WTC11 (cell line): ENCODE measurements at regions not wholly inside any gene's neighbourhood (a gene's known extent, or its start where the extent isn't known, plus 50 kb on each side); places are given as distances from the start of the nearest gene placed in this dataset.

ENCODE experiments used
- ATAC-seq: fragments of 200-7000 bp; cut with Tn5 transposase; 2 replicates; pipeline ENCODE4 v1.10.0; 2021; ENCODE audit warnings: mild to moderate bottlenecking, moderate library complexity
- CTCF ChIA-PET: fragments of 300-600 bp; sonication (Branson Sonifier 250); formaldehyde crosslinking; loops from one replicate; lab custom pipeline; 2021; ENCODE audit warnings: antibody characterized with exemption; lab: Charles Lee
- POLR2A ChIA-PET: fragments of 350-600 bp; sonication (Branson Sonifier 250); formaldehyde crosslinking; loops from one replicate; lab custom pipeline; 2021; ENCODE audit warnings: antibody characterized with exemption; lab: Charles Lee
- DNase-seq: peaks from one replicate; pipeline ENCODE4 v3.0.0; 2021; ENCODE audit warnings: low spot score
- H3K27ac Mint-ChIP-seq: 2 replicates; pipeline ENCODE4 v1.8.0; 2021; ENCODE audit warnings: mixed read lengths
- H3K27me3 Mint-ChIP-seq: 2 replicates; pipeline ENCODE4 v1.8.0; 2021; ENCODE audit warnings: low read depth, mild to moderate bottlenecking, moderate library complexity, mixed read lengths
- H3K36me3 Mint-ChIP-seq: 2 replicates; pipeline ENCODE4 v1.8.0; 2021; ENCODE audit warnings: mixed read lengths
- H3K4me1 Mint-ChIP-seq: 2 replicates; pipeline ENCODE4 v1.8.0; 2022; ENCODE audit warnings: mixed read lengths
- H3K4me3 Mint-ChIP-seq: 2 replicates; pipeline ENCODE4 v1.8.0; 2021; ENCODE audit warnings: mild to moderate bottlenecking, moderate library complexity, mixed read lengths
- H3K9me3 Mint-ChIP-seq: 2 replicates; pipeline ENCODE4 v1.8.0; 2021; ENCODE audit warnings: mixed read lengths
- AR ChIP-seq: fragments of 250-450 bp; sonication (Bioruptor Pico); IDR thresholded peaks from 2 replicates; pipeline ENCODE4 v1.9.0; 2021; ENCODE audit warnings: mild to moderate bottlenecking
- ATF6 ChIP-seq: sonication (generic); formaldehyde crosslinking; IDR thresholded peaks from 2 replicates; pipeline ENCODE4 v1.8.1; 2023; ENCODE audit warnings: mild to moderate bottlenecking, missing genetic modification reagents
- E2F5 ChIP-seq: sonication (generic); formaldehyde crosslinking; IDR thresholded peaks from 2 replicates; pipeline ENCODE4 v1.8.1; 2022; ENCODE audit warnings: mild to moderate bottlenecking, moderate library complexity, missing genetic modification reagents
- NFATC4 ChIP-seq: fragments of 250-450 bp; sonication (Bioruptor Pico); IDR thresholded peaks from 2 replicates; pipeline ENCODE4 v1.9.0; 2021; ENCODE audit warnings: mild to moderate bottlenecking
- NR2C2 ChIP-seq: sonication (generic); formaldehyde crosslinking; IDR thresholded peaks from 2 replicates; pipeline ENCODE4 v1.8.0; 2022; ENCODE audit warnings: mild to moderate bottlenecking, missing genetic modification reagents
- PRRX2 ChIP-seq: fragments of 250-450 bp; sonication (Bioruptor Pico); IDR thresholded peaks from 2 replicates; pipeline ENCODE4 v1.8.0; 2021; ENCODE audit warnings: mild to moderate bottlenecking
- ZBTB43 ChIP-seq: sonication (generic); formaldehyde crosslinking; IDR thresholded peaks from 2 replicates; pipeline ENCODE4 v1.8.1; 2023; ENCODE audit warnings: mild to moderate bottlenecking, missing genetic modification reagents
- ZNF532 ChIP-seq: fragments of 250-450 bp; sonication (Bioruptor Pico); IDR thresholded peaks from 2 replicates; pipeline ENCODE4 v1.9.0; 2021; ENCODE audit warnings: mild to moderate bottlenecking, borderline replicate concordance
- ZSCAN18 ChIP-seq: fragments of 250-450 bp; sonication (Bioruptor Pico); IDR thresholded peaks from 2 replicates; pipeline ENCODE4 v2.1.2; 2022; ENCODE audit warnings: mild to moderate bottlenecking, moderate library complexity

- POLR2A ChIA-PET = no interaction called here
- Mint-ChIP-seq H3K4me1 (peaks cover 46% of the 10 kb centered on the region), H3K36me3 (no peaks in the 10 kb centered on the region), H3K4me3 (no peak overlapping the region), H3K27ac (peak overlapping the region; percentile 63; the same call in 1 of the 2 replicates), H3K9me3 (no peaks in the 10 kb centered on the region), H3K27me3 (no peaks in the 10 kb centered on the region)
- DNase-seq (no peak), ATAC-seq (peak; percentile 91)
- TF ChIP-seq E2F5 (CRISPR knock-in tag) (no peak), ATF6 (CRISPR knock-in tag) (no peak), NR2C2 (CRISPR knock-in tag) (no peak), AR (CRISPR knock-in tag) (no peak)
- TF ChIP-seq, all 79 proteins: peak for 0
- CTCF ChIA-PET = interaction anchor here (0.8 to 1.5 kb wide), 5 partner anchors 13 to 345 kb away, joined by 3 to 5 read pairs (median 3); no protein-coding TSS in a partner anchor
Observed at GRCh38 chr6:94065707-94066337, 646.5 kb upstream of the EPHA7 start.

GRCh38 chr6:94052749-94053148 is 633.4 kb upstream of the EPHA7 start:
- Mint-ChIP-seq H3K27me3 (no peaks in the 10 kb centered on the region), H3K36me3 (no peaks in the 10 kb centered on the region), H3K9me3 (no peaks in the 10 kb centered on the region), H3K27ac (peak overlapping the region; percentile 25; the same call in 1 of the 2 replicates), H3K4me1 (peaks cover 64% of the 10 kb centered on the region), H3K4me3 (no peak overlapping the region)
- DNase-seq (no peak), ATAC-seq (peak; percentile 80)
- TF ChIP-seq PRRX2 (no peak), ZNF532 (CRISPR knock-in tag) (no peak), ZBTB43 (no peak), ZSCAN18 (CRISPR knock-in tag) (no peak), E2F5 (CRISPR knock-in tag) (no peak), NFATC4 (CRISPR knock-in tag) (no peak)
- POLR2A ChIA-PET = no interaction called here
- CTCF ChIA-PET = interaction anchor here (0.6 to 1.0 kb wide), 5 partner anchors 13 to 370 kb away, joined by 3 to 4 read pairs (median 3); no protein-coding TSS in a partner anchor
